ENCODE measurements at regions not wholly inside any gene's neighbourhood (a gene's known extent, or its start where the extent isn't known, plus 50 kb on each side); places are given as distances from the start of the nearest gene placed in this dataset.

DNA sequence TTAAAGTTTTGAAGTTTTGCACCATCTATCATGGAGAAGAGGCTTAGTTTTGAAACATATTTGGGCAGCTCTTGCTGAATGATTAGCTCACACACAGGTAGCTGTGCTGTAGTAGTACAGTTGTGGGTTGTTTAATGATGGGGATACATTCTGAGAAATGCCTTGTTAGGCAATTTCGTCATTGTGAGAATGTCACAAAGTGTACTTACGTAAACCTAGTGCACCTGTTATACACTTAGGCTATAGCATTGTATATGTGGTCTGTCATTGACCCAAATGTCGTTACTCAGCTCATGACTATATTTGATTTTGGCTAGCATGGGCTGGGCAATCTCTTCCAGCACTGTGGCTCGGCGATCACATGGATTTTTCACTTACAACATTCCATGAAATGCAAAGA lies 247.2 kb upstream of the IGFBP3 start:
- TF ChIP-seq TP53 (CRISPR knock-in tag; IDR thresholded peaks at IDR 0.05) = no peak
- TF ChIP-seq, protein P1, sequence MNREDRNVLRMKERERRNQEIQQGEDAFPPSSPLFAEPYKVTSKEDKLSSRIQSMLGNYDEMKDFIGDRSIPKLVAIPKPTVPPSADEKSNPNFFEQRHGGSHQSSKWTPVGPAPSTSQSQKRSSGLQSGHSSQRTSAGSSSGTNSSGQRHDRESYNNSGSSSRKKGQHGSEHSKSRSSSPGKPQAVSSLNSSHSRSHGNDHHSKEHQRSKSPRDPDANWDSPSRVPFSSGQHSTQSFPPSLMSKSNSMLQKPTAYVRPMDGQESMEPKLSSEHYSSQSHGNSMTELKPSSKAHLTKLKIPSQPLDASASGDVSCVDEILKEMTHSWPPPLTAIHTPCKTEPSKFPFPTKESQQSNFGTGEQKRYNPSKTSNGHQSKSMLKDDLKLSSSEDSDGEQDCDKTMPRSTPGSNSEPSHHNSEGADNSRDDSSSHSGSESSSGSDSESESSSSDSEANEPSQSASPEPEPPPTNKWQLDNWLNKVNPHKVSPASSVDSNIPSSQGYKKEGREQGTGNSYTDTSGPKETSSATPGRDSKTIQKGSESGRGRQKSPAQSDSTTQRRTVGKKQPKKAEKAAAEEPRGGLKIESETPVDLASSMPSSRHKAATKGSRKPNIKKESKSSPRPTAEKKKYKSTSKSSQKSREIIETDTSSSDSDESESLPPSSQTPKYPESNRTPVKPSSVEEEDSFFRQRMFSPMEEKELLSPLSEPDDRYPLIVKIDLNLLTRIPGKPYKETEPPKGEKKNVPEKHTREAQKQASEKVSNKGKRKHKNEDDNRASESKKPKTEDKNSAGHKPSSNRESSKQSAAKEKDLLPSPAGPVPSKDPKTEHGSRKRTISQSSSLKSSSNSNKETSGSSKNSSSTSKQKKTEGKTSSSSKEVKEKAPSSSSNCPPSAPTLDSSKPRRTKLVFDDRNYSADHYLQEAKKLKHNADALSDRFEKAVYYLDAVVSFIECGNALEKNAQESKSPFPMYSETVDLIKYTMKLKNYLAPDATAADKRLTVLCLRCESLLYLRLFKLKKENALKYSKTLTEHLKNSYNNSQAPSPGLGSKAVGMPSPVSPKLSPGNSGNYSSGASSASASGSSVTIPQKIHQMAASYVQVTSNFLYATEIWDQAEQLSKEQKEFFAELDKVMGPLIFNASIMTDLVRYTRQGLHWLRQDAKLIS (CRISPR knock-in tag; IDR thresholded peaks at IDR 0.05; ENCODE audit: borderline replicate concordance) = no peak
- no peak for TF ChIP-seq ZNF423 (CRISPR knock-in tag; IDR thresholded peaks at IDR 0.05)
- TF ChIP-seq ZNF317 (CRISPR knock-in tag; IDR thresholded peaks at IDR 0.05; ENCODE audit: borderline replicate concordance, low read depth) = no peak
- Mint-ChIP-seq H3K9me3 (peaks cover 8% of the 10 kb centered on the region; the same call in 1 of the 2 replicates), H3K36me3 (no peaks in the 10 kb centered on the region), H3K4me1 (no peaks in the 10 kb centered on the region; the same call in 1 of the 2 replicates), H3K4me3 (no peak overlapping the region), H3K27me3 (ENCODE audit: low read depth) (no peaks in the 10 kb centered on the region), H3K27ac (no peak overlapping the region)
- ChIA-PET CTCF (interaction anchor here (1.4 kb wide), 1 partner anchor 245 kb away, joined by 3 read pairs; no protein-coding TSS in a partner anchor), POLR2A (no interaction called here)
- ATAC-seq = no peak
- no peak for DNase-seq (ENCODE audit: low spot score)

DNA sequence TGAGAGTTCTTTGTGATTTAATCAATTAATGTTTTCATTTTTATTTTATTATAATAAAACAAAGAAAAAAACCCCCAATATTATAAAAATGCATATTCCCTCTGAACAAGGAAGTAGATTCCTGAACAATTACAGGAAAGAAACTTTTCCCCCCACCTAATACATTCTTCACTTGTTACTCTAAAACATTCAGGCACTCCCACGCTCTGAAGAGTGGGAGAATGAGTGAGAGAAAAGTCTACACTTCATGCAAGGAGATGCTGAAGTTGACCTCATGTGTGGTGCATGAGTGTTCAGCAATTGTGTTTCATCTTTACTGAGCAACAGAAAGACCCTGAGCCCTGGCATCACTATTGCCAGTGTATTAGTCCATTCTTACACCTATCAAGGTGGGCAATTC lies 244.2 kb upstream of the IGFBP3 start:
- Mint-ChIP-seq H3K4me3 (no peak overlapping the region), H3K36me3 (no peaks in the 10 kb centered on the region), H3K27ac (no peak overlapping the region), H3K9me3 (peaks cover 8% of the 10 kb centered on the region; the same call in 1 of the 2 replicates), H3K4me1 (peaks cover 4% of the 10 kb centered on the region), H3K27me3 (ENCODE audit: low read depth) (no peaks in the 10 kb centered on the region)
- CTCF ChIA-PET = no interaction called here
- TF ChIP-seq ELF4 (CRISPR knock-in tag; IDR thresholded peaks at IDR 0.05; ENCODE audit: low read depth) (no peak), NFATC4 (CRISPR knock-in tag; IDR thresholded peaks at IDR 0.05) (no peak), ZNF121 (CRISPR knock-in tag; IDR thresholded peaks at IDR 0.05) (no peak)
- ATAC-seq = no peak
- POLR2A ChIA-PET = no interaction called here
- no peak for DNase-seq (ENCODE audit: low spot score)

- no peak for ATAC-seq
- Mint-ChIP-seq H3K27me3 (ENCODE audit: low read depth) (no peaks in the 10 kb centered on the region), H3K4me3 (no peak overlapping the region), H3K4me1 (peaks cover 4% of the 10 kb centered on the region), H3K9me3 (peaks cover 3% of the 10 kb centered on the region; the same call in 1 of the 2 replicates), H3K27ac (no peak overlapping the region), H3K36me3 (no peaks in the 10 kb centered on the region)
- no peak for DNase-seq (ENCODE audit: low spot score)
- ChIA-PET POLR2A (no interaction called here), CTCF (no interaction called here)
- TF ChIP-seq, protein P2, sequence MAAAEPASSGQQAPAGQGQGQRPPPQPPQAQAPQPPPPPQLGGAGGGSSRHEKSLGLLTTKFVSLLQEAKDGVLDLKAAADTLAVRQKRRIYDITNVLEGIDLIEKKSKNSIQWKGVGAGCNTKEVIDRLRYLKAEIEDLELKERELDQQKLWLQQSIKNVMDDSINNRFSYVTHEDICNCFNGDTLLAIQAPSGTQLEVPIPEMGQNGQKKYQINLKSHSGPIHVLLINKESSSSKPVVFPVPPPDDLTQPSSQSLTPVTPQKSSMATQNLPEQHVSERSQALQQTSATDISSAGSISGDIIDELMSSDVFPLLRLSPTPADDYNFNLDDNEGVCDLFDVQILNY (CRISPR knock-in tag; IDR thresholded peaks at IDR 0.05) = no peak
- TF ChIP-seq SOX15 (CRISPR knock-in tag; IDR thresholded peaks at IDR 0.05) (no peak), USF2 (CRISPR knock-in tag; IDR thresholded peaks at IDR 0.05) (no peak), SP1 (CRISPR knock-in tag; conservative IDR thresholded peaks at IDR 0.05) (no peak), SMAD4 (CRISPR knock-in tag; IDR thresholded peaks at IDR 0.05) (no peak), ZNF219 (CRISPR knock-in tag; IDR thresholded peaks at IDR 0.05; ENCODE audit: borderline replicate concordance) (no peak), FOXJ3 (CRISPR knock-in tag; IDR thresholded peaks at IDR 0.05; ENCODE audit: borderline replicate concordance) (no peak), SMAD3 (CRISPR knock-in tag; IDR thresholded peaks at IDR 0.05; ENCODE audit: borderline replicate concordance) (no peak), ETV6 (CRISPR knock-in tag; IDR thresholded peaks at IDR 0.05) (no peak), ZNF425 (CRISPR knock-in tag; conservative IDR thresholded peaks at IDR 0.05) (no peak), ZNF232 (CRISPR knock-in tag; IDR thresholded peaks at IDR 0.05) (no peak), NFE2L1 (CRISPR knock-in tag; IDR thresholded peaks at IDR 0.05) (no peak), NR1H2 (CRISPR knock-in tag; IDR thresholded peaks at IDR 0.05) (no peak), PRRX2 (CRISPR knock-in tag; IDR thresholded peaks at IDR 0.05) (no peak)
- TF ChIP-seq, protein P3, sequence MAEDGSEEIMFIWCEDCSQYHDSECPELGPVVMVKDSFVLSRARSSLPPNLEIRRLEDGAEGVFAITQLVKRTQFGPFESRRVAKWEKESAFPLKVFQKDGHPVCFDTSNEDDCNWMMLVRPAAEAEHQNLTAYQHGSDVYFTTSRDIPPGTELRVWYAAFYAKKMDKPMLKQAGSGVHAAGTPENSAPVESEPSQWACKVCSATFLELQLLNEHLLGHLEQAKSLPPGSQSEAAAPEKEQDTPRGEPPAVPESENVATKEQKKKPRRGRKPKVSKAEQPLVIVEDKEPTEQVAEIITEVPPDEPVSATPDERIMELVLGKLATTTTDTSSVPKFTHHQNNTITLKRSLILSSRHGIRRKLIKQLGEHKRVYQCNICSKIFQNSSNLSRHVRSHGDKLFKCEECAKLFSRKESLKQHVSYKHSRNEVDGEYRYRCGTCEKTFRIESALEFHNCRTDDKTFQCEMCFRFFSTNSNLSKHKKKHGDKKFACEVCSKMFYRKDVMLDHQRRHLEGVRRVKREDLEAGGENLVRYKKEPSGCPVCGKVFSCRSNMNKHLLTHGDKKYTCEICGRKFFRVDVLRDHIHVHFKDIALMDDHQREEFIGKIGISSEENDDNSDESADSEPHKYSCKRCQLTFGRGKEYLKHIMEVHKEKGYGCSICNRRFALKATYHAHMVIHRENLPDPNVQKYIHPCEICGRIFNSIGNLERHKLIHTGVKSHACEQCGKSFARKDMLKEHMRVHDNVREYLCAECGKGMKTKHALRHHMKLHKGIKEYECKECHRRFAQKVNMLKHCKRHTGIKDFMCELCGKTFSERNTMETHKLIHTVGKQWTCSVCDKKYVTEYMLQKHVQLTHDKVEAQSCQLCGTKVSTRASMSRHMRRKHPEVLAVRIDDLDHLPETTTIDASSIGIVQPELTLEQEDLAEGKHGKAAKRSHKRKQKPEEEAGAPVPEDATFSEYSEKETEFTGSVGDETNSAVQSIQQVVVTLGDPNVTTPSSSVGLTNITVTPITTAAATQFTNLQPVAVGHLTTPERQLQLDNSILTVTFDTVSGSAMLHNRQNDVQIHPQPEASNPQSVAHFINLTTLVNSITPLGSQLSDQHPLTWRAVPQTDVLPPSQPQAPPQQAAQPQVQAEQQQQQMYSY (CRISPR knock-in tag; IDR thresholded peaks at IDR 0.05) = no peak
- TF ChIP-seq, protein P4, sequence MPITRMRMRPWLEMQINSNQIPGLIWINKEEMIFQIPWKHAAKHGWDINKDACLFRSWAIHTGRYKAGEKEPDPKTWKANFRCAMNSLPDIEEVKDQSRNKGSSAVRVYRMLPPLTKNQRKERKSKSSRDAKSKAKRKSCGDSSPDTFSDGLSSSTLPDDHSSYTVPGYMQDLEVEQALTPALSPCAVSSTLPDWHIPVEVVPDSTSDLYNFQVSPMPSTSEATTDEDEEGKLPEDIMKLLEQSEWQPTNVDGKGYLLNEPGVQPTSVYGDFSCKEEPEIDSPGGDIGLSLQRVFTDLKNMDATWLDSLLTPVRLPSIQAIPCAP (CRISPR knock-in tag; IDR thresholded peaks at IDR 0.05) = no peak
Measured at GRCh38 chr7:46164629-46165028, 243.6 kb upstream of the IGFBP3 start.
